GM21619 (cell line): ENCODE measurements at regions not wholly inside any gene's neighbourhood (a gene's known extent, or its start where the extent isn't known, plus 50 kb on each side); places are given as distances from the start of the nearest gene placed in this dataset.
"Not testable (repeated sequence)": the region's sequence is repeated elsewhere in the genome, so short reads cannot be mapped to it uniquely, and the experiment has no call there.

ENCODE experiments used
- ATAC-seq: cut with Tn5 transposase; IDR thresholded peaks from one replicate; pipeline ENCODE4 v1.9.1; 2021; ENCODE audit not compliant: unreplicated experiment

- ATAC-seq = peak; percentile 67
Observed at GRCh38 chr1:229139331-229140118, 131.4 kb upstream of the RAB4A start.

- no peak for ATAC-seq
Observed at GRCh38 chr1:229140119-229140396, 130.9 kb upstream of the RAB4A start.

DNA sequence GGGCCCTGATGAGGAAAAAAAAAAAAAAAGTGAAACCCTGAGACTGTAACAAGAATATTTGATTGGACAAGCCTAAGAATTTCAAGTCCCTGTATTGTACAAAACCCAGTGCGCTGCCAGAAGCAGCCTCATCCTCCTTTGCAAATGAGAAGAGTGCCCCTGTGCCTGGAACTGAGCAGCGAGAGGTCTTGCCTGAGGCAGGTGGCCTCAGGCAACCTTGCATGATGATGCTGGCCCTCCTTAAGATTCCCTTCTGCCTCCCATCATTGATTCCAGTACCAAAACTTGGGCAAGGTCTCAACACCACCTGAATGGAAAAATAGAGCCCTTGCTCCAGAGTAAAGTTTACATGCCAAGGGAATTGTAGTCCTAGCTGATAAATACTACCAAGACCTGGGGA is 129.6 kb upstream of the RAB4A start:
- ATAC-seq = no peak

- ATAC-seq = no peak
Observed at GRCh38 chr1:229141689-229142377, 129.1 kb upstream of the RAB4A start.

DNA sequence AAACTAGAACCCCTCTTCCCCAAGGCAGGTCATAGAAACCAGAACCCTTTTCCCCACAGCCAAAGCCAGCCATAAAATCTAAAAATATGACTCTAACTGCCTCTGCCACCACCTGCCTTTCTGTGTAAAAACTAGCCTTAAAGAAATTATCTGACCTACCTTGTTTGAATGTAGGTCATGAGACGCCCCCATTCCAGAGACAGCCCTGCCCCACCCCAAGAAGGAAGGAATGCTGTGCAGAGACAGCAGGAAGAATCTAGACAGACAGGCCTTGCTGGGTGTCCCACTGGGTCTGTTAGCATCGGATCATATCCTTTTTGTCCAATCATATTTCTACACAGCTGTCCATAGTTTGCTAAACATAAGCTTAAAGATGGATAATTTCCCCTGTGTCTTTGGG is 128.4 kb upstream of the RAB4A start:
- ATAC-seq = no peak

DNA sequence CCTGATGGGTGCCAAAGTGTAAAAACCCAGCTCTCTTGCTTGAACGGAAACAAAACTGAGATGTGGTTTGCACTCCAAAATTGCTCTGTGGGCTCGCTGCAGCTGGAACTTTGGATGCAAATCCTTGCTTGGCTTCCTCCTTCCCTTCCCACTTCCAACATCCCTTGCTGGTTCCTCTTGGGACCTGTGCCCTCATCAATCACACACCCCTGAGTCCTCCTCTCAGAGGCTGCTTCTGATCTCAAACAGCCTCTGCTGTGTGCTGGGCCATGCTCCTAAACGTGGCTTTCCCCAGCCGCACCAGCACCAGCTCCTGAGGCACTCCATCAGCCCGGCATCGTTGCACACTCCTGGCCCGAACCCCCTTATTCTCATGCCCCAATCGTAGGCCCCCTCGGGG is 124.3 kb upstream of the RAB4A start:
- no peak for ATAC-seq

GRCh38 chr1:229147072-229147471 is 123.8 kb upstream of the RAB4A start:
- no peak for ATAC-seq

DNA sequence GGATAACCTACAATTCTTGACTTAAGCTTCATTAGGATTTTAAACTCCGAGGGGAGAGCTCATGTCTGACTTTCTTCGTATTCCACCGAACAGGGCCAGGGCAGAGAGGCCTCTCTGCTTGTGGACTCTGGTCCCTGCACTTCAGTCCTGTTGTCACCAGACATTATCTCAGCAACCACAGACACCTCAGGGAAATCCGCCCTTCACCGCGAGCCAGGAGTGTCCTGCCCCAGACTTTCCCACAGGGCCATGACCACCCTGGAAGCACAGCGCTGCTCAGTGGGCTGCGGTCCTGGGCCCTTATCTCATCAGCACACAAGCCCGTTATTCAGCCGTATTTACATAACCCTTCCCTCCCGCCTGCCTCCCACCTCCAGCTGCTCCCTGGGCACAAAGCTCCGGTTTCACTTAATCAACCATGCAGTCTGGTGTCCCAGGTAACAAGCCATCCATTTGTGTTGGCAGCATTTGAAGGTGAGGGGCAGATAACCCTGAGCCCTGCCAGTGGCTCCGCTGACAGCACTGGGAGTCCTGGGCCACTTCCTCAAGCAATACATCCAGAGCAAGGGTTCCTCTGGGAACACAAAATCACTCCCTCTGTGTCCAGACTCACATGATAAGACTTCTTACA is 122.8 kb upstream of the RAB4A start:
- ATAC-seq = no peak

GRCh38 chr1:229148743-229149142 is 122.2 kb upstream of the RAB4A start:
- no peak for ATAC-seq

GRCh38 chr1:229149435-229149834 is 121.5 kb upstream of the RAB4A start:
- ATAC-seq = no peak

GRCh38 chr1:229150518-229150917 is 120.4 kb upstream of the RAB4A start:
- no peak for ATAC-seq

- not testable (repeated sequence) for ATAC-seq
Observed at GRCh38 chr1:229151412-229151811, 119.5 kb upstream of the RAB4A start.

GRCh38 chr1:229152311-229152710 is 118.6 kb upstream of the RAB4A start:
- no peak for ATAC-seq

DNA sequence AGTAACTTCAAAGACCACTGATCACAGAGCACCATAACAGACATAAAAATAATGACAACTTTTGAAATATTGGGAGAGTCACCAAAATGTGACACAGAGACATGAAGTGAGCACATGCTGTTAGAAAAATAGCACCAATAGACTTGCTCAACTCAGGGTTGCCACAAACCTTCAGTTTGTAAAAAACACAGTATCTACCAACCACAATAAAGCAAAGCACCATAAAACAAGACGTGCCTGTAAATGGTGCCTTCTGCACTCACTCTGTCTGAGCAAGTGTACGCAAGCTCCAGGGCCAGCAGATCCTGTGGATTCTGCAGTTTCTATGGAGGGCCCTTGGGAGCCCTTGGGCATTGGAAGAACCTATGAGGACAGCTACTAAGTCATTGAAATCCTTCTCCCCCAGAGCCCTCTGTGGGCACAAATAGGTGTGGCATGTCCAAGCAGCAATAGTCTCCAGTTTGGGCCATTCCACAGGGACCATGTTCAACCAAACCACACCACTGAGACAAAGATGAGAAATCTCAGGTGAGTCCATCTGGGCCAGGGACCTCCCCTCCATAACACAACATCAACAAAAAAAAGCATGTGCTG is 116.9 kb upstream of the RAB4A start:
- no peak for ATAC-seq

GRCh38 chr1:229154811-229155210 is 116.1 kb upstream of the RAB4A start:
- ATAC-seq = no peak

- ATAC-seq = no peak
Observed at GRCh38 chr1:229155472-229155871, 115.4 kb upstream of the RAB4A start.

- ATAC-seq = no peak
Observed at GRCh38 chr1:229156872-229157271, 114.0 kb upstream of the RAB4A start.

DNA sequence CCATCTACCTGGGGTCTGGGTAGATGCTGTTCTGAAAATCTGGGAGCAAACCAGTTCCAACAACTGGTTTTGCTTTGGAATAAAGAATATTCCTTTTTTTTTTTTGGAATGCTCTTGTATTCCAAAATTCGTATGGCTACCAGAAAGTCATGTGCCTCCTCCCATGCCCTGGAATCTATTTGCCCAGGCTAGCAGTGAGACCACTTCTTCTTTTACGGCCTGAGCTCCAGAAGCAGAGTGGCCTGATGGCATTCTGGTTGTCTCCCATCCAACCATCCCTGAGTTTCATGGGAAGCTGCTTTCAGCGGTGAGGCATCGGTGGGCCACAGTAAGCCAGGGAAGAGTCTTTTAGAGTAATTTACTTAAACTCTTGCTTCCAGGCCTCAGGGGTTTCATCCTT is 113.4 kb upstream of the RAB4A start:
- no peak for ATAC-seq

- ATAC-seq = no peak
Observed at GRCh38 chr1:229158341-229158921, 112.5 kb upstream of the RAB4A start.

GRCh38 chr1:229158927-229159326 is 112.0 kb upstream of the RAB4A start:
- ATAC-seq = no peak

GRCh38 chr1:229159668-229160544 is 111.0 kb upstream of the RAB4A start:
- no peak for ATAC-seq
